ENCODE measurements at regions not wholly inside any gene's neighbourhood (a gene's known extent, or its start where the extent isn't known, plus 50 kb on each side); places are given as distances from the start of the nearest gene placed in this dataset.
"Not testable (repeated sequence)": the region's sequence is repeated elsewhere in the genome, so short reads cannot be mapped to it uniquely, and the experiment has no call there.

DNA sequence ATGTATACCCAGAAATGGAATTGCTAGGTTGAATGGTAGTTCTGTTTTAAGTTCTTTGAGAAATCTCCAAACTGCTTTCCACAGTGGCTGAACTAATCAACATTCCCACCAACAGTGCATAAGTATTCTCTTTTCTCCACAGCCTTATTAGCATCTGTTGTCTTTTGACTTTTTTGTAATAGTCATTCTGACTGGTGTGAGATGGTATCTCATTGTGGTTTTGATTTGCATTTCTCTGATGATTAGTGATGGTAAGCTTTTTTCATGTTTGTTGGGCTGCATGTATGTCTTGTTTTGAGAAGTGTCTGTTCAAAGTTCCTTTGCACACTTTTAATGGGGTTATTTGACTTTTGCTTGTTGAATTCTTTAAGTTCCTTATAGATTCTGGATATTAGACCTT, 52.4 kb upstream of the EHHADH start:
- not testable (repeated sequence) for DNase-seq (ENCODE audit: extremely low read depth in 1 of 2, low read depth in 1 of 2)

DNA sequence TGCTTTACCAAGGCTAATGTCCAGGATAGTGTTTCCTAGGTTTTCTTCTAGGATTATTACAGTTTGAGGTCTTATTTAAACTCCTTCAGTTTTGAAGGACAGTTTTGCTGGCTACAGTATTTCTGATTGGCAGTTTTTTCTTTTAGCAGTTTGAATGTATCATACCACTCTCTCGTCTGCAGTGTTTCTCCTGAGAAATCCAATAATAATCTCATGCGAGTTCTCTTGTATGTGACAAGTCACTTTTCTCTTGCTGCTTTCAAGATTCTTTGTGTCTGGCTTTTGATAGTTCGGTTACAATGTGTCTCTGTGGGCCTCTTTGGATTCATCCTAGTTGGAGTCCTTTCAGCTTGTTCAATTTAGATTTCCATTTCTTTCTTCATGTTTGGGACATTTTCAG, 53.0 kb upstream of the EHHADH start:
- no peak for DNase-seq (ENCODE audit: extremely low read depth in 1 of 2, low read depth in 1 of 2)

DNA sequence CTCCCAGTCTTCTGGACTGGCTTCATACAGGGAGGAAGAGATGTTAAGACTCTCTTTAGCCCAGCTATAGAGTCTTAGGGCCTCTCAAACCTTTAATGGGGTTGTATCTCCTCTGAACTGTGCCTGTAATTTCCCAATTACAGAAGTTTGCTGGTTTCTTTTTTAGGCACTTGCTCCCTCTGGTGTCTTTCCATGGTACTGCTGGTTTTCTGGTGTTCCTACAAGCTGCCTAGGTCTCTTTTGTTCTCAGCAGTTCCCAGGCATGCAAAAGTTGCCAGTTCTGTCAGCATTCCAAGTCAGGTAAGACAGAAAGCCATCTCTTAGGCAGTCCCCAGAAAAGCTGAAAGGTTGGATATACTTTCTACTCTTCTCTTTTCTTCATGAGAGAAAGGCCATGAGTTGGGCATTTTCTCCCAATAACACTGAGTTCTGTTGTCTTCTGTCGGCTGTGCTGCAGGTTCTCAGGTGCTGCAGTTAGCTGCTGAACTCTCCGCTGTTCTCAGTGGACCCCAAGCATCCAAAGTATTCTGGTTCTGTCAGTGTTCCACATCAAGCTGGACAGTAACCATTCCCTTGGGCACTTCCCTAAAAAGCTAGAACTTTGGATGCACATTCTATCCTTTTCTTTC, 54.4 kb upstream of the EHHADH start:
- DNase-seq (ENCODE audit: extremely low read depth in 1 of 2, low read depth in 1 of 2), result peak in 1 of 2 donors; percentile 15

DNA sequence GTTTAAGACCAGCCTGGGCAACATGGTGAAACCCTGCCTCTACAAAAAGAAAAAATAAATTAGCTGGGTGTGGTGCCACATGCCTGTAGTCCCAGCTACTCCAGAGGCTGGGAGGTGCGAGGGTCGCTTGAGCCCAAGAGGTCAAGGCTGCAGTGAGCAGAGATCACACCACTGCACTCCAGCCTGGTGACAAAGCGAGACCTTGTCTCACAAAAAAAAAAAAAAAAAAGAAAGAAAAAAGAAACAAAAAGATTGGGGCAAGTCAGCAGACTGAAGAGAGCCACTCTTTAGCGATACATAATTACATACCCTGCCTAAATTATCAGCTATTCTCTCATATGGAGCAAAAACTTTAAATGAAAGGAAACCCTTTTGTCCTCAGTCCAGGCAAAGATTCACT, 53.6 kb upstream of the MAP3K13 start:
- DNase-seq (ENCODE audit: extremely low read depth in 1 of 2, low read depth in 1 of 2), result no peak

DNA sequence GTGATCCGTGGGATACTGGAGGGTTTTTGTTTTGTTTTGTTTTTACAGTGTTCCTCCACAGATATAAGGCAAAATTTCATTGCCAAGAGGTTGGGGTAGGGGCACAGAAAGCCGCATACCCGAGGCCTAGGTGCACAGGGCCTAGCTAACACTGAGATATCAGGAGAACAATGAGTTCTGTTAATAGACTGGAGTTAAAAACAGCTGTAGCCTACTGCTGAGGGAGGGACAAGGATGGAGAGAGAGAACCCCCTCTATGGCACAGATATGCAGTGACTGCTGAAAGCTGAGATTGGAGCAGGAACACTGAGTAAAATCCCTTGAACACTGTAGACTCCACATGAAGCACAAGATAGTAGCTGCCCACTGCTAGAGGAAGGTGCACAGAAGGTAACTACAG, 53.1 kb upstream of the MAP3K13 start:
- DNase-seq (ENCODE audit: extremely low read depth in 1 of 2, low read depth in 1 of 2), result no peak

DNA sequence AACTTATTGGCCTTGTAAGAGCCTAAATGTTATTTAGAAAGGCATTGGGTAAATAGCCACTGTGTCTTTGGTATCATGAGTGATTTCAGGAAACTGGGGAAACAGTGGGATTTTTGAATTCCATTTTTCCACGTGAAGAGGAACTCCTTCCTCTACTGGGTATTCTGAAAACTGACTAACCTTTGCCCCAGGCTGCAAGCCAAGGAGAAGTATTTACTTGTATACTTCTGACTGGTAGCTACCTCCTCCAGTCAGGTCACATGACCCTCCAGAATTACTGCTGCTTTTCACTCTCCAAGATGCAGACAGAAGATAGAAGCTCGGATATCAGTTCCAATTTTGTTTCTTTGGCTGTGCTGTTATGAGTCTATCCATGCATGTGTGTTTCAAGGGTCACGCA, 50.9 kb upstream of the MAP3K13 start:
- no peak for DNase-seq (ENCODE audit: extremely low read depth in 1 of 2, low read depth in 1 of 2)
